ENCODE measurements at regions not wholly inside any gene's neighbourhood (a gene's known extent, or its start where the extent isn't known, plus 50 kb on each side); places are given as distances from the start of the nearest gene placed in this dataset.

DNA sequence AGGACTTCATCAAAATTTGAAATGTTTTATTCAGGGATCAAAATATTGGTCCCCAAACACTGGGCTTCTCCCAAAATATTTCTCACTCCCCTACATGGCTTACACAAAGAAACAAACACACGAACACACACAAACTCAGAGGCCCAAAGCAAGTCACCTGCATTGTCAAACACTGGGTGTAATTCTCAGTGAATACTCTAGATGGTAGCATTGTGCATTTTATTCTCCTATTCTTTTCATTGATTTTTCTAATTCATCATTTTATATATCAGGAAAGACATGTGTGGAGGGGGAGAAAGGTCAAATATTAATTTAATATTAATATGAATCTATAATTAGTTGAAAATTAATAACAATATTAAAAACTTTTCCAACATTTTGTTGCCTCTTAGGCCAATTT is 72.3 kb upstream of the TNMD start:
- Histone ChIP-seq H3K27me3 (ENCODE audit: control insufficient read depth in 3 of 3, insufficient read depth in 3 of 3, low read length in 2 of 3) (peaks cover 0 to 16% (median 0%) of the 10 kb centered on the region in 3 donors), H3K36me3 (ENCODE audit: control insufficient read depth in 4 of 4, insufficient read depth in 4 of 4, low read length in 4 of 4) (no peaks in the 10 kb centered on the region), H3K4me3 (no peak overlapping the region), H3K27ac (ENCODE audit: low read depth in 1 of 2, low read length in 1 of 2) (no peak overlapping the region), H3K4me1 (ENCODE audit: control insufficient read depth in 5 of 5, insufficient read depth in 5 of 5, low read length in 5 of 5) (no peaks in the 10 kb centered on the region), H3K9me3 (ENCODE audit: control insufficient read depth in 4 of 4, insufficient read depth in 3 of 4, low read length in 3 of 4) (no peaks in the 10 kb centered on the region), H3K9ac (ENCODE audit: insufficient read depth in 1 of 2, low read length in 2 of 2) (no peak overlapping the region)
- DNase-seq (peak in 2 of 3 donors; percentile 11 to 22), ATAC-seq (ENCODE audit: insufficient read depth, low FRiP score) (no peak)
- 40 to 44% methylated on average over 1 of the region's 1 CpG for WGBS, 2 donors
- TF ChIP-seq, protein P1, sequence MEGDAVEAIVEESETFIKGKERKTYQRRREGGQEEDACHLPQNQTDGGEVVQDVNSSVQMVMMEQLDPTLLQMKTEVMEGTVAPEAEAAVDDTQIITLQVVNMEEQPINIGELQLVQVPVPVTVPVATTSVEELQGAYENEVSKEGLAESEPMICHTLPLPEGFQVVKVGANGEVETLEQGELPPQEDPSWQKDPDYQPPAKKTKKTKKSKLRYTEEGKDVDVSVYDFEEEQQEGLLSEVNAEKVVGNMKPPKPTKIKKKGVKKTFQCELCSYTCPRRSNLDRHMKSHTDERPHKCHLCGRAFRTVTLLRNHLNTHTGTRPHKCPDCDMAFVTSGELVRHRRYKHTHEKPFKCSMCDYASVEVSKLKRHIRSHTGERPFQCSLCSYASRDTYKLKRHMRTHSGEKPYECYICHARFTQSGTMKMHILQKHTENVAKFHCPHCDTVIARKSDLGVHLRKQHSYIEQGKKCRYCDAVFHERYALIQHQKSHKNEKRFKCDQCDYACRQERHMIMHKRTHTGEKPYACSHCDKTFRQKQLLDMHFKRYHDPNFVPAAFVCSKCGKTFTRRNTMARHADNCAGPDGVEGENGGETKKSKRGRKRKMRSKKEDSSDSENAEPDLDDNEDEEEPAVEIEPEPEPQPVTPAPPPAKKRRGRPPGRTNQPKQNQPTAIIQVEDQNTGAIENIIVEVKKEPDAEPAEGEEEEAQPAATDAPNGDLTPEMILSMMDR (IDR thresholded peaks at IDR 0.05; ENCODE audit: control extremely low read depth, extremely low read depth) = peak; percentile 31

DNA sequence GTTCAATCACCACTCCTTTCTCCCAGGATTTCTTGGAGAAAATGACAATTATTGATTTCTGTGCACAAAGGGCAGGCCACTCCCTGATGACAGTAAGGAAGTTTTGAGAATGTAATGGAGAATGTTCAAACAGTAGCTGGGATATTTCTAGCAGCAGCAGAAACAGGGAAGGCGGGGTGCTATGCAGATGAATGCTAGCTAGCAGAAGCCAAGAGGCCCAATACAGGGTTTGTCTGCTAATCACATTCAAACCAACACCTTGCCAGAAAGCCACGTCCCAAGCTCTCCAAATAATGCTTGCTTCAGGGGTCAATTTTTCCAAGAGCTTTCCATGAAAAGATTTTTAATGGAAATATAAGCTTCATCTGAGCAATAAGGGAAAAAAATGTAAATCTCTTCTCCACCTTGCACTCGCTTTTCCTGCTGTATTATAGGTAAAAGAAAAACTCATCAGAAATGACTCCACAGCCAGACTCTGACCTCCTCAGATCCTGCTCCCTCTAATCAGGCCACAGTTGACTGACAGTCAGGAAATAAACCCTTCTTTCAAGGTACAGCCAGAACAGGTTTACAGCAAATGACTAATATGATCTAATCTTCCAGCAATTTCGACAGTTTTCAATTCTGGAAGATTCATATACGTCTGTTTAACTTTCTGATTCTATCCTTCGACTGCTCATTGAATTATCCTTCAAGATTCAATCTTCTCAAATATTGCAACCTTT is 84.7 kb upstream of the PCDH19 start:
- WGBS, 2 donors = 64 to 78% methylated on average over 6 of the region's 6 CpGs
- TF ChIP-seq, protein P1 (IDR thresholded peaks at IDR 0.05; ENCODE audit: control extremely low read depth, extremely low read depth) = no peak
- no peak for ATAC-seq (ENCODE audit: insufficient read depth, low FRiP score)

DNA sequence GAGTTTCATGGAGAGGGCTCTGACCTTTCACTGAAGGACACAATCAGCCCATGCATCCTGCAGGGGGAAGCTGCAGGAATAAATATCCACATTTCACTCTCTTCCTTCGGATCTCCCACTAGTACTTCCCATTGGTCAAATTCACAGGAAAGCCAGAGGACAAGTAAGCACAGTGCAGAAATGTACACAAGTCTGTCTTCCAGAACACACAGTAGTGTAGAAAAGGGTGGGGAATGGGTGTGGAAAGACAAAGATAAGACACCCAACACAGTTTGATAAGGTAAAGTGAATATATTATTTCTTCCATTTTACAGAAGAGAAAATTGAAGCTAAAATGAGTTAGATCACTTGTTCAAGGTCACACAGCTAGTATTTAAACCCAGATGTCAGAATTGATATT is 81.1 kb upstream of the PCDH19 start:
- H3K27me3 ChIP-seq (ENCODE audit: control insufficient read depth in 3 of 3, insufficient read depth in 3 of 3, low read length in 2 of 3) = peaks cover 0 to 29% (median 14%) of the 10 kb centered on the region in 3 donors
- ATAC-seq (ENCODE audit: insufficient read depth, low FRiP score) (no peak), DNase-seq (no peak)
- WGBS, 2 donors = 70 to 80% methylated on average over 1 of the region's 1 CpG
- no peaks in the 10 kb centered on the region for H3K9me3 ChIP-seq (ENCODE audit: control insufficient read depth in 4 of 4, insufficient read depth in 3 of 4, low read length in 3 of 4)
- H3K9ac ChIP-seq (ENCODE audit: insufficient read depth in 1 of 2, low read length in 2 of 2) = no peak overlapping the region
- no peaks in the 10 kb centered on the region for H3K4me1 ChIP-seq (ENCODE audit: control insufficient read depth in 5 of 5, insufficient read depth in 5 of 5, low read length in 5 of 5)
- H3K36me3 ChIP-seq (ENCODE audit: control insufficient read depth in 4 of 4, insufficient read depth in 4 of 4, low read length in 4 of 4) = no peaks in the 10 kb centered on the region
- no peak overlapping the region for H3K27ac ChIP-seq (ENCODE audit: low read depth in 1 of 2, low read length in 1 of 2)
- TF ChIP-seq, protein P1 (IDR thresholded peaks at IDR 0.05; ENCODE audit: control extremely low read depth, extremely low read depth) = no peak
- no peak overlapping the region for H3K4me3 ChIP-seq

More for the DNA sequence above, 84.7 kb upstream of the PCDH19 start:
- Histone ChIP-seq H3K27me3 (ENCODE audit: control insufficient read depth in 3 of 3, insufficient read depth in 3 of 3, low read length in 2 of 3) (peaks cover 0 to 18% (median 10%) of the 10 kb centered on the region in 3 donors), H3K27ac (ENCODE audit: low read depth in 1 of 2, low read length in 1 of 2) (no peak overlapping the region), H3K4me1 (ENCODE audit: control insufficient read depth in 5 of 5, insufficient read depth in 5 of 5, low read length in 5 of 5) (no peaks in the 10 kb centered on the region), H3K9me3 (ENCODE audit: control insufficient read depth in 4 of 4, insufficient read depth in 3 of 4, low read length in 3 of 4) (peaks cover 0 to 3% (median 1%) of the 10 kb centered on the region in 4 donors), H3K36me3 (ENCODE audit: control insufficient read depth in 4 of 4, insufficient read depth in 4 of 4, low read length in 4 of 4) (no peaks in the 10 kb centered on the region), H3K4me3 (no peak overlapping the region), H3K9ac (ENCODE audit: insufficient read depth in 1 of 2, low read length in 2 of 2) (no peak overlapping the region)
- DNase-seq = no peak
